NCI-H146 (cell line): ENCODE measurements at regions not wholly inside any gene's neighbourhood (a gene's known extent, or its start where the extent isn't known, plus 50 kb on each side); places are given as distances from the start of the nearest gene placed in this dataset.
"Not testable (repeated sequence)": the region's sequence is repeated elsewhere in the genome, so short reads cannot be mapped to it uniquely, and the experiment has no call there.

ENCODE experiments used
- DNase-seq: peaks from one replicate; lab custom pipeline; 2025; lab: John Stamatoyannopoulos, UW

GRCh38 chr1:203401199-203401877, 50.4 kb upstream of the FMOD start:
- DNase-seq: no peak

DNA sequence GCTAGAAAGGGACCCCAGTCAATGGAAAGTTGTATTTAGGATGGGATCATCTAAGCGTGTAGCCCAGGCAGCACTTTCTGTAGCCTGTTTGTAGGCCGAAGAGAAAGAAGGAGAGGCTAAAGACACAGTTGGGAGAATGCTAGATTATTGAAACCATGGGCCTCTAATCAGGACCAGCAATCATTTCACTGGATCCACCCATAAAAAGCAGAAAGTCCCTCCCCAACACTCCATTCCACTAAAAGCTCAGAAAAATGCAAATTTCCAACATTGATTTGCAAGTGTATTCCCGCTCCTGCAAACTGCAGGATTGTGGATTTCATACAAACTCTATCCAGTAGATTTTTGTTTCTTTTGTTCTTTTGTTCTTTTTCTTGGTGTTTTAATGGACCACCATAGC, 51.2 kb upstream of the FMOD start:
- no peak for DNase-seq

DNA sequence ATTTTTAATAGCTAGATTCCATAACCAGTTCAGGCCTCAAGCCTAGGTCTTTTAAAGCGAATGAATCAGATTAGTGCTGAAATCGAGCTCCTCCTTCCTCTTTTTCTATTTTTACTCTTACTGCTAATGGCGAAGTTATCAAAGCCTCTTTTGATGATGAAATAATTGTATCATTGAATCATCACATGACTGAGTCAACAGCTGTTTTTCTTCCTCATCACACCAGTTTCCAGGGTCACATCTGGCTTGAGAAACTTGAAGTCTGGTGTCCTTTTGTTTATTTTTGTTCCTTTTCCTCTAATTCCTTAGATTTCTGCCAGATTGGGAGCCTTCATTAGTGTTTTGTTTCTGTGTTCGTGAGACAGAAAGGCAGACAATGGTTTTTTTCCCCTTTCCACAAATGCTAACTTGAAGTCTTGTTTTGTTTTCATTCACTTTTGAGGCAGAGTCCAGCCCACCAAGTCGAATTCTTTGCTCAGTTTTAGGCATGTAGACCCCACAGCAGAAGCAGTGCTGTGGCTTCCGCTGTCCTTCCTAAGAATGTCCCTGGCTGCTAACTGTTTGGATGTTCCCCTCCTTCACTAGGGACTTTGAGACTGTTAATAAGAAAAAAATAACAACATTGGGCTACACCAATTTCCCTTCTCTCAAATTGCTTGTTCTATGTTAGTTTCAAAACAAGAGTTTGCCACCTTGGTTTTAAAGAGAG, 51.9 kb upstream of the FMOD start:
- DNase-seq: no peak

DNA sequence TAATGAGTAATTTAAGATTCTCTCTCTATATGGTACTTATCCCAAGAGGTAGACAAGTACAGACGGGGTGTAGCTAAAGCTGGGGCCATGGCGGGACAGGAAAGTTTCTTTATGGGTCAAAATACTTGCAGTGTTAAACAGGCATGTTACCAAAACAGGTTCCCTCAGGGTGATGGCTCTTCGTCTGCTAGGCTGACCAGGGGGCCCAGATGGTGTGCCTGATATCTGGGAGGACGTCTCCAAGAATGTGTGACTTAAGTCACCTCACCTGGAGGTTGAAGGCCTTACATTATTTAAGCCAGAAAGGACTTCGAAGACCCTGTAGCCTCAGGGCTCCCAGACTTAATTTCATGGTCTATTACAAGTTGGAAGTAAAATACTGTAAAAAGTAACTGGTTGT, 52.7 kb upstream of the FMOD start:
- DNase-seq: no peak

DNA sequence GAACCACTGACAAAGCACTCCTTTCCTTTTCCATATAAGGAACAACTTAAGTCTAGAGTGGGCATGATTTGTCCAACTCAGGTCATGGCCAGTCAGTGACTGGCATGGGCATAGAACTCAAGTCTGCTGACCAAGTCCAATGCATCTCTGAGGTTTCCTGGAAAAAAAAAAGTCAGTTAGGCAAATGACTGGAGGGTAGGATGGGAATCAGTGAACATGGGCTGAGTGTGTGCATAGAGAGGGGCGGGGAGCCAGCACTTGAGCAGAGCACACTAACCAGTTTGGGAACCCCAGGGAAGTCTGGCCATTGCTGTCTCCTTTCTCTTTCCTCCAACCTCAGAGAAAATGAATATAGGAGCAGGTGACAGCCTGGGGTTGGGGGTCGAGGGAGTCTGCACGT, 53.6 kb upstream of the FMOD start:
- DNase-seq: no peak

GRCh38 chr1:203405703-203406438, 54.9 kb upstream of the FMOD start:
- DNase-seq: no peak

DNA sequence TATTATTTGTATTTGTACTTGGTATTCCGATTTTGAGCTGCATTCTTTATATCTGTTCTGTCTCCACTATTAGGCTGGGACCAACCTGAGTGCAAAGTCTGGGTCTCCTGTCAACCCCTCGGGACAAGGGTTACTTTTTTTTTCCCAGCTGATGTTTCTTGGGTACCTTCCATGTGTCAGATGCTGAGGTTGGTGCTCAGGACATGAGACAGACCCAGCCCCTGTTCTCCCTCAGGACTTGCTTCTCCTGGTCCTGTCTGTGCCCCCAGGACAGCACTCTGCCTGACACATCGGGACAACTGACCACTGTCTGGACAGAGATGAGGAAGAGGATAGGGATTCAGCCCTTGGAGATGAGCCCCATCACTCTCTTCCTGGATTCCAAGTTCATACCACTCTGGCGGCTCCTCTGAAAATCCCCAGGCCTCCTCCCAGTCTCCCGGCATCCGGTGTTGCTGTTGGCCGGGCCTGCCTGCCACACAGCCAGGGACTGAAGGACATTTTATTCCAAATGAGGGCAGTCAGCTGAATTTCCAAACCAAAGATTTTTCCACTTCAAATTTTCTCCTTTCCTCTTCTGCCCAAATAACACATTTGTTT, 55.6 kb upstream of the FMOD start:
- no peak for DNase-seq

- DNase-seq: no peak
Observed at GRCh38 chr1:203407296-203407695, 56.4 kb upstream of the FMOD start.

DNA sequence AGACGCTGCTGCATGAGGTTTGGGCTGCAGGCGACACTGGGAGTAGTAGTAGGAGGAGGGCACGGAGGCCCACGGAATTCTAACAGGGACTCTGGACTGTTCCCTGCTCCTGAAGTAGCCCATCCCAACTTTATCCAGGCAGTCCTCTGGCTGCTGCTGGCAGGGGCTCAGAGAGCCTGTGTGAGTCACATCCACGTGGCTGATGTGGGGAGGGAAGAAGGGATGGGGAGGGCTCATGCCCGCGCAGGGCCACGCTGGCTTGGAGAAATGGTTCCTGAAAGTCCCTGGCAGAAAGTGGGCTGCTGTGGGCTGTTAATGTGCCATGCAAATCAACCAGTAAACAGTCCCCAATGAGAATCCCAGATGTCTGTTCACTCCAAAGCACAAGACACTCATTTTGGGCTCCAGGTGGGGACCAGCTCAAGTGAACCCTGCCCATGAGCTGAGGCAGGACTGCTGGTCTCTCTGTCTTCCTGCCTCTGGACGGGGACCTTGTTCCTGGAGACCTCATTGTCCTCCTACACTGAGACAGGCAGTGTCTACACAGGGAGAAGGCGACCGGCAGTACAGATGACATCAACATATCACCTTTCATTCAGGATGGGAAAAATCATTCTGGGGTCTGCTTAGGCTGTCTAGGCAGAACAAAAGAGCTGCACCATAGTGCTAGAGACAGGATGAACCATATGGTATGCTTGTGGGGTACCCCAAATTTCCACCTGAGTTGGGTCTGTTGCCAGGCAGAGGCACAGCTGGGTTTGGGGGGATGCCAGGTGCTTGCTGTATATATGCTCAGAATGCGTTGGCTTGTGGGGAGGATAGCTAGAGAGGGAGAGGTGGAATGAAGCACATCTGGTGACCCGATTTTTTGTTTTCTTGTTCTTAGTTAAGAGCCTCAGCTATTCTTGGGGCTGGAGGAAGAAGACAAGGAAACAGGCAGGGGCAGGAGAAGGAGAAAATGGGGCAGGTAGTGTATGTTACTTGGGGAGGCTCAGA, 57.9 kb upstream of the FMOD start:
- no peak for DNase-seq

DNA sequence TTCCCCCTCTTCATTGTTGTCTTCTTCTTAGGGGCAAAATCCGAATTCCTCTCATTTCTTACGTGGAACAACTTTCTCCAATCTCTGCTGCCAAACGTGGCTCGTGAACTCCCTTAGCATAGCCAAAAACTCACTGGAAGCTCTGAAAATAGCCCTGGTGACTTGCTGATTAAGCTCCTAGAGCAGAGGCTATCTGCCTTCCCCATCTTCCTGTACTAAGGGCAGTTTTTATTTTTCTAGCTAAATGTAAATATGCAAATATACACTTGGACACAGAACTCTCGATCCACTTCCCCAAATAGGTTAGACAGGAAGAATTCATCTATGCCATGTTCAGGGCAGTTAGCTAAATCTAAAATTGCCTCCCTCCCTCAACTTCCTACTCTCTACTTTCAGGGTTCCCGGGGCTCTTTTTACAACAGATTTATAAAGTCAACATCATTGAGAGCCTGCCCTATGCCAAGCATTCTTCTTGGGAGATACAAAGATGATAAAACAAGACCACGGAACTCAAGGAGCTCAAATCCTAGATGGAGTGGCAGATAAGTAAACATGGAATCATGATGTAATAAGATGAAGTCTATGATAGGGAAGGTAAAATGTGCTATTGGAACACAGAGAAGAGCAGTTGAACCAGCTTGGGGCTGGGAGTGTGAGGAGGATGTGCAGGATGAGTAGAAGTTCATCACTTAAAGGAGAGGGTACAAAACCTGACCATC, 59.4 kb upstream of the FMOD start:
- DNase-seq: no peak

DNA sequence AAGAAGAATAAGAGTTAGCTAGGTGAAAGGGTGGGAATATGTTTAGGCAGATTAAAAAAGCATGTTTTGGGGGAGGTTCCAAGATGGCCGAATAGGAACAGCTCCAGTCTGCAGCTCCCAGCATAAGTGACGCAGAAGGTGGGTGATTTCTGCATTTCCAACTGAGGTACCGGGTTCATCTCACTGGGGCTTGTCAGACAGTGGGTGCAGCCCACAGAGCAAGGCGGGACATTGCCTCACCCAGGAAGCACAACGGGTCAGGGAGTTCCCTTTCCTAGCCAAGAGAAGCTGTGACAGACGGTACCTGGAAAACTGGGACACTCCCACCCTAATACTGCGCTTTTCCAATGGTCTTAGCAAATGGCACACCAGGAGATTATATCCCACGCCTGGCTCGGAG, 60.5 kb upstream of the FMOD start:
- not testable (repeated sequence) for DNase-seq

DNA sequence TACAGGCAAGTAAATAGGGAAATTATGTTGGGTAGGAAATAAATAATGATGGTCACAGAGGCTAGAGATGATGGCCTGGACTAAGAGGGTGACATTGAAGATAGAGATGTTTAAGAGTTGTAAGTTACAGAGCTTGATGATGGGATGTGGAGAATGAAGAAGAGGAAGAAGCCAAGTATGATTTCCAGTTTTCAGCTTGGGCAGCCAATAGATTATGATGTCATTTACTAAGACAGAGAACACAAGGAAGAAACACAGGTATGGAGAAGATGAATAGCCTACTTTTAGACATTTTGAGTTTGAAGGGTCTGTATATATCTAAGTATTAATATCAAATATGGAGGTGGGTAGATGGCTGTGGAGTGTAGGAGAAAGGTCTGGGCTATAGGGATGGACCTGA, 56.0 kb upstream of the PRELP start:
- no peak for DNase-seq

DNA sequence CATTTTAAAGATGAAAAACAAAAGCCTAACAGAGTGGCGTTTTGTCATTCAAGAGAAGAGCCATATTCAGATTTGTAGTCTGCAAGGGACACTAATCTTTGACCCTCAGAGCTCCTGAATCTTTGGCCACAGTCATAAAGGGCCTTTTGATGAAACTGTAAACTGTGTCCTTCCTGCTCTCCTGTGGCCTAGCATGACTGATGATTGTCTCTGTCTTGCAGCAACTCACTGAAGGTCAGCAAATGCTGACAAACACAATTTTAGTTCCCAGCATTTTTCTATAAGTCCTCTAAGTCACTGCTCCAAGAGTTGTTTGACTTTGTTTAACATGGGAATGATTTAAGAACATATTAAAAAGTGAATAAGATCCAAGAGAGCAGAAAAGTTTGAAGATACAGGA, 55.3 kb upstream of the PRELP start:
- no peak for DNase-seq

- no peak for DNase-seq
Observed at GRCh38 chr1:203421246-203421645, 54.4 kb upstream of the PRELP start.

DNA sequence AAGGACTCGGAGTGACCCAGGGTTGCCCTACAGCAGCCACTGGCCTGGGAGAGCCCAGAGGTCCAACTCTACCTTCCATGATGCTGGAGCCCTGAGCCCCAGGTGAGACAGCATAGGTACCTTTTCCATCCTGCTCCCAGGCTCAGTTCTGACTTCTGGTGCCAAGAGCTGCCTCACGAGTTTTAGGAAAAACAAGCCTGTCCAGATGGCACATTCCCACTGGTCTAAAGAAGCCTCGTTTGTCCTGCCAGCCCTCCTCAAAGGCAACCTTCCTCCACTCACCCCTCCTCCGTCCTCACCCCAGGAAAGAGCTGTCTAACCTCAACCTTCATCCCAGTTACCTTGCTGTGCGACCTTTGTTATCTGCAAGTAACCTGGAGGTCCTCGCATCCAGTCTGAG, 53.5 kb upstream of the PRELP start:
- DNase-seq: no peak

DNA sequence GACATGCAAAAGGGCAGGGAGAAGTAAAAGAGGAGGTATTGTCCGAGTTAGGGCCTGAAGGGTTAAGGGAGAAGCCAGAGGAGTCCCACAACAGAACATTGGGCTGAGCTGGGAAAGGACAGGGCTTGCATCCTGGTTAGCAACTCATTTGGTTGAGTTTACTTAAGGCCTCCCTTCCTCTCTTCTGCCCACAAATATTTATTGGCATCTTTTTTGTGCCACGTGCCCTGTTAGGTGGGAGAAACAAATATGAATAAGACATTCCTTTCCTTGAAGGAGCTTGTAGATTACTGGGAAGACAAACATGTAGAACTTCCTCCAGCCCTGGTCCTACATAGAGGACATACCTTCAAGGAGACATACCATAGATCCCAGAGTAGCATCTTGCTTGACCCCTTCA, 53.0 kb upstream of the PRELP start:
- no peak for DNase-seq

DNA sequence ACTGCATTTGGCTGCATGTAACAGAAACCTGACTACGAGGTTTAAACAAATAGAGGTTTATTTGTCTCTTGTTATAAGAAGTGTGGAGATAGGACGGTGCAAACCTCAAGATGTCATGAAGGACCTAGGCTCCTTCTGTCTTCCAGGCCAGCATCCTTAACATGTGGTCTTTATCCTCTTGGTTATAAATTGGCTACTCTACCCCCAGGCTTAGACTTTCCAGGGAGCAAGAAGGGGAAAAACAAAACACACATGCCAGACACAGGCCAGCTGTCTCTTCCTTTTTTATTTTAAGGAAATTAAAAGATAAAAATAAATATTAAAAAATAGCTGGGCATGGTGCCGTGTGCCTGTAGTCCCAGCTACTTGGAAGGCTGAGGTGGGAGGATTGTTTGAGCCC, 51.3 kb upstream of the PRELP start:
- no peak for DNase-seq

DNA sequence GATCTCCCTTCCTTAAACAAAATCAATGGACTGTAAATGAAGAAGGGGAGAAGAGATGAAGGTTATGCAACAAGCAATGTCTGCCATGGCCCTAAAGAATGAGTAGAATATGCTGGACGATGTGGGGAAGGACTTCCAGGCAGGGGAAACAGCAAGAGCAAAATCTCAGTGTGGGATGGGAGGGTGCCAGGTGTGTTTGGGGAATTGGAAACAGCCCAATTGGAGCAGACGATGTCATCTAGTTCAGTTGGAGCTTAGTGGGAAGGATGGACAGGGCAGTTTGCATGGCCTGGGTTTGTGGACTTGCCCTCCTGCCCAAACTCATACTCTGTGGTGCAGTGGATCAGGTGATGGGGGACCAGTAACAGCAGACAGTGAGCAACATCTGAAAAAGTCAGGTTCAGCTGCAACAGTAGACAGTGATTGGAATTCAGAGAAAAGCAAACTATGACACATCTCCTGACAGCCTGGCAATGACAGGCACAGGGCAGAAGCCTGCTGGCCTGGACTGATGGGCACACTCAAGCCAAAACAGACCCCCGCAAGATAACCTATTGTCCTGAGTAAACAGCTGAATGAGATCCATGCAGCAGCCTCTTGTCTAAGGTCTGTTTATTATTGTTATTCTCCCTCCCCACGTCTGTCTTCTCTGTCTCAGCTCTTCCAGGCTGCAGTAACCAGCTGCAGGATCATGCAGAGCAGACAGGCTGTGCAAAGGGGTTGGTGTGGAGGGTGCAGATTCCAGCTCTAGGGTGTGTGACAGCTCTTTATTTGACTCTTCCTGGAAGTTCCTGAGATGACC, 50.5 kb upstream of the PRELP start:
- peak; percentile 63 for DNase-seq

DNA sequence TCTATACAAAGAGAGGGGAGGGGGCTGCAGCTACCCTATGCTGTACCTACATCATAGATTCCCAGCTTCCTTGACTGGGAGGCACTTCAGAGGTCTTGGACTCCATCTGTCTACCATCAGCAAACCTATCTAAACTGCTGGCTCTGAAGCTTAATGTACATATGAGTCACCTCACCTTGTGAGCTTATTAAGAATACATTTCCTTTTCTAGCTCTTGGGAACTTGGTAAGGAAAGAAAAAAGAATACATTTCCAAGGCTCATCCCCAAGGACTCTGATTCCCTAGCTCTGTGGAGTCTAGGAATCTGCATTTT, 50.0 kb upstream of the PRELP start:
- no peak for DNase-seq
